Tibial nerve (tissue), 4 donors: ENCODE measurements at regions not wholly inside any gene's neighbourhood (a gene's known extent, or its start where the extent isn't known, plus 50 kb on each side); places are given as distances from the start of the nearest gene placed in this dataset.

Experiments
- DNase-seq, 2 donors: peaks; one replicate each; pipeline ENCODE4 v3.0.0-alpha.2; 2019; ENCODE audit warnings: low spot score in 2 of 2
- H3K27ac ChIP-seq, 4 donors: fragments of 200-600 bp; sonication (generic) in 3 of 4; one replicate each; pipeline ENCODE4 v1.5.1; 2017 to 2019; ENCODE audit warnings: mild to moderate bottlenecking in 1 of 4
- H3K27me3 ChIP-seq, 2 donors: fragments of 200-600 bp; sonication (generic) in 1 of 2; one replicate each; pipeline versions ENCODE4 v1.5.1 to v1.6.0; 2017 to 2019
- H3K36me3 ChIP-seq, 3 donors: fragments of 200-600 bp; sonication (generic); one replicate each; pipeline ENCODE4 v1.5.1; 2018 to 2019
- H3K4me1 ChIP-seq, 4 donors: fragments of 200-600 bp; sonication (generic) in 3 of 4; one replicate each; pipeline ENCODE4 v1.5.1; 2017 to 2019
- H3K4me3 ChIP-seq, 4 donors: fragments of 200-600 bp; sonication (generic) in 3 of 4; one replicate each; pipeline ENCODE4 v1.5.1; 2017 to 2019; ENCODE audit warnings: mild to moderate bottlenecking in 1 of 4, moderate library complexity in 1 of 4
- H3K9me3 ChIP-seq, 4 donors: fragments of 200-600 bp; sonication (generic) in 3 of 4; one replicate each; pipeline ENCODE4 v1.5.1; 2017 to 2019
- CTCF ChIP-seq, 5 experiments: fragments of 200-600 bp in 3 of 5; fragments of 450-650 bp in 2 of 5; sonication (generic) in 3 of 5; IDR thresholded peaks; one replicate each; pipeline ENCODE4 v1.5.1; 2016 to 2019; ENCODE audit warnings: antibody characterized with exemption in 5 of 5, mild to moderate bottlenecking in 3 of 5, moderate library complexity in 2 of 5
- EP300 ChIP-seq, 2 donors: sonication (generic); formaldehyde crosslinking; IDR thresholded peaks; one replicate each; pipeline ENCODE4 v1.6.1; 2017; ENCODE audit warnings: antibody characterized with exemption in 2 of 2, mild to moderate bottlenecking in 1 of 2
- POLR2A ChIP-seq, 2 donors: fragments of 450-650 bp; IDR thresholded peaks; one replicate each; pipeline ENCODE4 v1.6.1; 2017; ENCODE audit warnings: antibody characterized with exemption in 2 of 2, mild to moderate bottlenecking in 2 of 2, moderate library complexity in 2 of 2
- WGBS, 2 donors: methylation state at CpG; one replicate each; pipeline ENCODE4 v1.1.5; 2018; 5-methylcytosine and 5-hydroxymethylcytosine counted together

GRCh38 chr14:54299410-54300363 is 97.1 kb upstream of the CDKN3 start:
- 61 to 63% methylated on average over 16 of the region's 16 CpGs for WGBS, 2 donors
- Histone ChIP-seq H3K27ac (no peak overlapping the region), H3K9me3 (no peaks in the 10 kb centered on the region), H3K4me1 (no peaks in the 10 kb centered on the region), H3K4me3 (no peak overlapping the region), H3K27me3 (no peaks in the 10 kb centered on the region), H3K36me3 (no peaks in the 10 kb centered on the region)
- no peak for DNase-seq
- TF ChIP-seq EP300 (IDR thresholded peaks at IDR 0.05), result no peak

DNA sequence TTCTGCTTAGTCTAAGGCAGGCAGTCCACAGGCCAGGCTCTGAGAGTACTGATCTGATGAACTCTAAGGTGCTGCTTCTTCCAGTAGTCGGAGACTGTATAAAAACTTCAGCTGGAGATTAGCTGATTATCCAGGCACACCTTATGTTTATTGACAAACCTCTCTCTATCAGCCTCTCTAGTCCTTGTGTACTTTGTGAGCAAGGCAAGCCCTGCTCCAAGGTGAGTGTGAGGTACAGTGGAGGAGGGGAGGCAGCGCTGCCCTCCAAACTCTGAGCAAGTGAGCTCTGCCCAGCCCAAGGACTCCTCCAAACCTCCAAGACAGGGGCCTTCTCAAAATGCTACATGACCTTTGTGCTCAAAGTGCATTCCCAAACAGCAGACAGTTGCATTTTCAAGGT is 95.9 kb upstream of the CDKN3 start:
- DNase-seq, result no peak
- 42 to 91% methylated on average over 2 of the region's 2 CpGs for WGBS, 2 donors
- Histone ChIP-seq H3K4me3 (no peak overlapping the region), H3K36me3 (no peaks in the 10 kb centered on the region), H3K9me3 (no peaks in the 10 kb centered on the region), H3K4me1 (no peaks in the 10 kb centered on the region), H3K27me3 (no peaks in the 10 kb centered on the region), H3K27ac (no peak overlapping the region)
- TF ChIP-seq POLR2A (IDR thresholded peaks at IDR 0.05), result no peak
- no peak for TF ChIP-seq EP300 (IDR thresholded peaks at IDR 0.05)
- no peak for TF ChIP-seq CTCF (IDR thresholded peaks at IDR 0.05)

DNA sequence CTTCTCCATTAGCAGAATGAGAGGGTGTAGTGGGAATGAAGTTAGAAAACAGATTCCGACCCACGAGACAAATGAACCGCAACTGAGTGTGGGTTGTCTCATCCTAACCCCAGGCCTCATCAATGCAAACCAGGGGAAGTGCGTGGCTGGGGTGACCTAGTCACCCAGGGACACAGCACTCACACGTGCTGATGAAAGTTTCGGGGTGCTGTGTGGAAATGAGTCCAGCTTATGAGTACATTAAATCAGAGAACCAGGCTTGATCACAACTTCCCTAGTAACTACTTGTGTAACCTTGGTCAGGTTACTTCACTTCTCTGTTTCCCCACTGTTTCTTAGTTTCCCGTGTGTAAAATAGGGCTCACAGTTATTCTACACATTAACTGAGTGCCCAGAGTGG is 95.4 kb upstream of the CDKN3 start:
- H3K4me3 ChIP-seq, result no peak overlapping the region
- H3K36me3 ChIP-seq, result no peaks in the 10 kb centered on the region
- no peaks in the 10 kb centered on the region for H3K27me3 ChIP-seq
- no peak for TF ChIP-seq POLR2A (IDR thresholded peaks at IDR 0.05)
- no peak for TF ChIP-seq EP300 (IDR thresholded peaks at IDR 0.05)
- no peak for TF ChIP-seq CTCF (IDR thresholded peaks at IDR 0.05)
- DNase-seq, result no peak
- no peaks in the 10 kb centered on the region for H3K9me3 ChIP-seq
- no peaks in the 10 kb centered on the region for H3K4me1 ChIP-seq
- no peak overlapping the region for H3K27ac ChIP-seq
- 72 to 89% methylated on average over 7 of the region's 7 CpGs for WGBS, 2 donors

GRCh38 chr14:54306806-54307205 is 90.0 kb upstream of the CDKN3 start:
- no peak for DNase-seq
- Histone ChIP-seq H3K4me1 (no peaks in the 10 kb centered on the region), H3K36me3 (no peaks in the 10 kb centered on the region), H3K9me3 (no peaks in the 10 kb centered on the region), H3K4me3 (no peak overlapping the region), H3K27ac (no peak overlapping the region), H3K27me3 (no peaks in the 10 kb centered on the region)
- WGBS, 2 donors, result 52 to 59% methylated on average over 4 of the region's 4 CpGs
- TF ChIP-seq CTCF (IDR thresholded peaks at IDR 0.05) (no peak), POLR2A (IDR thresholded peaks at IDR 0.05) (no peak), EP300 (IDR thresholded peaks at IDR 0.05) (no peak)

- no peaks in the 10 kb centered on the region for H3K9me3 ChIP-seq
- no peak overlapping the region for H3K27ac ChIP-seq
- no peaks in the 10 kb centered on the region for H3K27me3 ChIP-seq
- H3K4me1 ChIP-seq, result peaks cover 0 to 1% (median 0%) of the 10 kb centered on the region in 4 donors
- H3K4me3 ChIP-seq, result no peak overlapping the region
- TF ChIP-seq EP300 (IDR thresholded peaks at IDR 0.05), result no peak
- no peak for TF ChIP-seq CTCF (IDR thresholded peaks at IDR 0.05)
- TF ChIP-seq POLR2A (IDR thresholded peaks at IDR 0.05), result no peak
- no peaks in the 10 kb centered on the region for H3K36me3 ChIP-seq
- WGBS, 2 donors, result 65 to 68% methylated on average over 5 of the region's 5 CpGs
- no peak for DNase-seq
Observed at GRCh38 chr14:54309615-54310014, 87.2 kb upstream of the CDKN3 start.
